ENCODE measurements at regions not wholly inside any gene's neighbourhood (a gene's known extent, or its start where the extent isn't known, plus 50 kb on each side); places are given as distances from the start of the nearest gene placed in this dataset.

GRCh38 chr10:9911488-9911887, 1106.2 kb upstream of the CELF2 start:
- TF ChIP-seq ZFP3 (CRISPR knock-in tag; IDR thresholded peaks at IDR 0.05) (no peak), ZFP30 (CRISPR knock-in tag; IDR thresholded peaks at IDR 0.05) (no peak), SNAI2 (CRISPR knock-in tag; IDR thresholded peaks at IDR 0.05) (no peak), ARNTL (CRISPR knock-in tag; IDR thresholded peaks at IDR 0.05; ENCODE audit: borderline replicate concordance, low read depth) (no peak), OSR1 (CRISPR knock-in tag; IDR thresholded peaks at IDR 0.05) (no peak)
